Right lobe of liver (tissue), 4 donors: ENCODE measurements at regions not wholly inside any gene's neighbourhood (a gene's known extent, or its start where the extent isn't known, plus 50 kb on each side); places are given as distances from the start of the nearest gene placed in this dataset.

Experiments used
- POLR2A ChIP-seq: fragments of 450-650 bp; IDR thresholded peaks from one replicate; pipeline ENCODE4 v1.6.1; 2017; ENCODE audit warnings: antibody characterized with exemption, mild to moderate bottlenecking
- TF ChIP-seq, protein P1 (sequence below), 4 donors: fragments of 200-600 bp in 3 of 4; fragments of 450-650 bp in 1 of 4; IDR thresholded peaks; one replicate each; pipeline versions ENCODE4 v1.5.1 to v1.8.0; 2016 to 2022; ENCODE audit warnings: antibody characterized with exemption in 4 of 4, mild to moderate bottlenecking in 2 of 4
- donor health status: DM: no; HTN: no; CAD: no.
- donor health status: DM: no; HTN: no; CAD: no.
- donor health status: DM: no; HTN: yes; CAD: no.

DNA sequence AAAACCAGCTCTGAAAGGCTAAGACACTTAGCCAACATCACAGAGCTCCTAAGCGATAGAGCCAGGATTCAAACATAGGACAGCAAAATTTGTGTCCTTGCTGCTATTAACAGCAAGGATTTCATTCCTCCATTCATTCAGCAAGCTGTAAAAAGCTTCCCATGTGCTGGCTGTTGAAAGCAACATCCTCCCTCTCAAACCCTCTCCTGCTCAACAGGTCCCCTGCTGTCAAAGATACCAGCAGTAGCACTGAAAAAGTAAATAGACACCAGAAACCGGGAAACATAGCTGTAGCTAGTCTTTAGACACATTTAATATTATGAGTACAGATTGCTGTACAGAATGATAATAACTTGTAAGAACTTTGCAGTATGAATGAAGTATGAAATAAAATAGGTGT lies 52.6 kb upstream of the ADAMTSL1 start:
- TF ChIP-seq, protein P1, sequence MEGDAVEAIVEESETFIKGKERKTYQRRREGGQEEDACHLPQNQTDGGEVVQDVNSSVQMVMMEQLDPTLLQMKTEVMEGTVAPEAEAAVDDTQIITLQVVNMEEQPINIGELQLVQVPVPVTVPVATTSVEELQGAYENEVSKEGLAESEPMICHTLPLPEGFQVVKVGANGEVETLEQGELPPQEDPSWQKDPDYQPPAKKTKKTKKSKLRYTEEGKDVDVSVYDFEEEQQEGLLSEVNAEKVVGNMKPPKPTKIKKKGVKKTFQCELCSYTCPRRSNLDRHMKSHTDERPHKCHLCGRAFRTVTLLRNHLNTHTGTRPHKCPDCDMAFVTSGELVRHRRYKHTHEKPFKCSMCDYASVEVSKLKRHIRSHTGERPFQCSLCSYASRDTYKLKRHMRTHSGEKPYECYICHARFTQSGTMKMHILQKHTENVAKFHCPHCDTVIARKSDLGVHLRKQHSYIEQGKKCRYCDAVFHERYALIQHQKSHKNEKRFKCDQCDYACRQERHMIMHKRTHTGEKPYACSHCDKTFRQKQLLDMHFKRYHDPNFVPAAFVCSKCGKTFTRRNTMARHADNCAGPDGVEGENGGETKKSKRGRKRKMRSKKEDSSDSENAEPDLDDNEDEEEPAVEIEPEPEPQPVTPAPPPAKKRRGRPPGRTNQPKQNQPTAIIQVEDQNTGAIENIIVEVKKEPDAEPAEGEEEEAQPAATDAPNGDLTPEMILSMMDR (IDR thresholded peaks at IDR 0.05), result no peak
- no peak for TF ChIP-seq POLR2A
